Ovary (tissue), 3 donors: ENCODE measurements at regions not wholly inside any gene's neighbourhood (a gene's known extent, or its start where the extent isn't known, plus 50 kb on each side); places are given as distances from the start of the nearest gene placed in this dataset.
"Not testable (repeated sequence)": the region's sequence is repeated elsewhere in the genome, so short reads cannot be mapped to it uniquely, and the experiment has no call there.

ENCODE experiments used
- CTCF ChIP-seq, 3 donors: fragments of 450-650 bp in 2 of 3; fragments of 200-600 bp in 1 of 3; IDR thresholded peaks; one replicate each; pipeline versions ENCODE4 v1.5.1 to v1.8.0; 2016 to 2022; ENCODE audit warnings: antibody characterized with exemption in 3 of 3, mild to moderate bottlenecking in 1 of 3
- EP300 ChIP-seq: sonication (generic); formaldehyde crosslinking; IDR thresholded peaks from one replicate; pipeline ENCODE4 v1.6.1; 2017; ENCODE audit warnings: antibody characterized with exemption
- donor health status: DM: no; HTN: no; CAD: no.

DNA sequence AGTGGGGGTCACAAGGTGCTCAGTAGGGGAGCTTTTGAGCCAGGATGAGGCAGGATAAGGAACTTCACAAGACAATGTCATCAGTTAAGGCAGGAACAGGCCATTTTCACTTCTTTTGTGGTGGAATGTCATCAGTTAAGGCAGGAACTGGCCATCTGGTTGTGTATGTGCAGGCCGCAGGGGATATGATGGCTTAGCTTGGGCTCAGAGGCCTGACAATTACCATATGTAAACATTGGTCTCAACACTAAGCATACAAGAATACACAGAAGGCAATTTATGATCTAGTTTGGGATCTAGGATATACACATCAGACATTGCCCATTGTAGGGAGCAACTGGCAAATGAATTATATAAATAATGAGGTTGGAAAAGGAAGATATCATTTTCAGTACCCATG, 155.4 kb upstream of the CTSO start:
- not testable (repeated sequence) for TF ChIP-seq CTCF (IDR thresholded peaks at IDR 0.05); EP300
